Stomach (tissue), 4 donors: ENCODE measurements at regions not wholly inside any gene's neighbourhood (a gene's known extent, or its start where the extent isn't known, plus 50 kb on each side); places are given as distances from the start of the nearest gene placed in this dataset.

ENCODE experiments used
- CTCF ChIP-seq, 7 experiments: fragments of 450-650 bp in 4 of 7; fragments of 200-600 bp in 3 of 7; sonication (generic) in 3 of 7; IDR thresholded peaks; one replicate each; pipeline ENCODE4 v1.5.1; 2016 to 2019; ENCODE audit warnings: antibody characterized with exemption in 7 of 7, control low read depth in 2 of 7, mild to moderate bottlenecking in 1 of 7
- EP300 ChIP-seq: sonication (generic); formaldehyde crosslinking; IDR thresholded peaks from one replicate; pipeline ENCODE4 v1.6.1; 2017; ENCODE audit warnings: antibody characterized with exemption

GRCh38 chr18:41410006-41410405 lies 545.0 kb upstream of the PIK3C3 start:
- TF ChIP-seq CTCF (IDR thresholded peaks at IDR 0.05): no peak
- no peak for TF ChIP-seq EP300
